HG02943 (cell line): ENCODE measurements at regions not wholly inside any gene's neighbourhood (a gene's known extent, or its start where the extent isn't known, plus 50 kb on each side); places are given as distances from the start of the nearest gene placed in this dataset.
"Not testable (repeated sequence)": the region's sequence is repeated elsewhere in the genome, so short reads cannot be mapped to it uniquely, and the experiment has no call there.

ENCODE experiments used
- ATAC-seq: cut with Tn5 transposase; IDR thresholded peaks from one replicate; pipeline ENCODE4 v1.9.1; 2021; ENCODE audit warnings: mild to moderate bottlenecking, low read depth, moderate library complexity; ENCODE audit not compliant: unreplicated experiment

GRCh38 chr10:33796680-33797079 is 462.2 kb upstream of the NRP1 start:
- ATAC-seq: no peak

GRCh38 chr10:33795529-33795928 is 461.1 kb upstream of the NRP1 start:
- ATAC-seq: no peak

- no peak for ATAC-seq
These were observed 460.0 kb upstream of the NRP1 start for GRCh38 chr10:33794460-33794859.

GRCh38 chr10:33793793-33794192 is 459.3 kb upstream of the NRP1 start:
- no peak for ATAC-seq

GRCh38 chr10:33791272-33791660 is 456.8 kb upstream of the NRP1 start:
- ATAC-seq: no peak

GRCh38 chr10:33790521-33791271 is 456.2 kb upstream of the NRP1 start:
- no peak for ATAC-seq

- no peak for ATAC-seq
These were observed 449.1 kb upstream of the NRP1 start for GRCh38 chr10:33783557-33783956.

- ATAC-seq: no peak
These were observed 448.6 kb upstream of the NRP1 start for GRCh38 chr10:33783078-33783477.

GRCh38 chr10:33781606-33782395 is 447.3 kb upstream of the NRP1 start:
- ATAC-seq: no peak

- no peak for ATAC-seq
These were observed 446.5 kb upstream of the NRP1 start for GRCh38 chr10:33780961-33781360.

- no peak for ATAC-seq
These were observed 442.8 kb upstream of the NRP1 start for GRCh38 chr10:33777223-33777622.

- ATAC-seq: no peak
These were observed 442.1 kb upstream of the NRP1 start for GRCh38 chr10:33776419-33777070.

GRCh38 chr10:33774857-33775256 is 440.4 kb upstream of the NRP1 start:
- ATAC-seq: no peak

GRCh38 chr10:33773886-33774480 is 439.5 kb upstream of the NRP1 start:
- no peak for ATAC-seq

- ATAC-seq: no peak
These were observed 438.7 kb upstream of the NRP1 start for GRCh38 chr10:33773253-33773573.

- no peak for ATAC-seq
These were observed 438.1 kb upstream of the NRP1 start for GRCh38 chr10:33772370-33773252.

GRCh38 chr10:33771856-33772255 is 437.4 kb upstream of the NRP1 start:
- not testable (repeated sequence) for ATAC-seq

- no peak for ATAC-seq
These were observed 430.3 kb upstream of the NRP1 start for GRCh38 chr10:33764694-33765185.

GRCh38 chr10:33760056-33760943 is 425.8 kb upstream of the NRP1 start:
- no peak for ATAC-seq
